BLaER1 (cell line): ENCODE measurements at regions not wholly inside any gene's neighbourhood (a gene's known extent, or its start where the extent isn't known, plus 50 kb on each side); places are given as distances from the start of the nearest gene placed in this dataset.

ENCODE experiments used
- H3K27ac ChIP-seq: shearing (Covaris generic); formaldehyde crosslinking; 2 replicates; pipeline ENCODE4 v1.8.1; 2022
- H3K27me3 ChIP-seq: shearing (Covaris generic); formaldehyde crosslinking; 2 replicates; pipeline ENCODE4 v1.8.1; 2022
- H3K36me3 ChIP-seq: shearing (Covaris generic); formaldehyde crosslinking; 2 replicates; pipeline ENCODE4 v1.8.1; 2022
- H3K4me1 ChIP-seq: shearing (Covaris generic); formaldehyde crosslinking; 2 replicates; pipeline ENCODE4 v1.8.1; 2022
- H3K4me2 ChIP-seq: shearing (Covaris generic); formaldehyde crosslinking; 2 replicates; pipeline ENCODE4 v1.8.1; 2022
- H3K4me3 ChIP-seq: shearing (Covaris generic); formaldehyde crosslinking; 2 replicates; pipeline ENCODE4 v1.8.1; 2022
- H3K9ac ChIP-seq: shearing (Covaris generic); formaldehyde crosslinking; 2 replicates; pipeline ENCODE4 v1.8.1; 2022
- H3K9me3 ChIP-seq: shearing (Covaris generic); formaldehyde crosslinking; 2 replicates; pipeline ENCODE4 v1.8.1; 2022
- H4K20me1 ChIP-seq: shearing (Covaris generic); formaldehyde crosslinking; 2 replicates; pipeline ENCODE4 v1.8.1; 2022
- Cebpa-rat ChIP-seq: shearing (Covaris generic); IDR thresholded peaks from 2 replicates; pipeline ENCODE4 v1.8.1; 2022

- no peak overlapping the region for H3K4me2 ChIP-seq
- H3K4me1 ChIP-seq, result peaks cover 12% of the 10 kb centered on the region
- no peaks in the 10 kb centered on the region for H3K9me3 ChIP-seq
- no peak for TF ChIP-seq Cebpa-rat
- no peaks in the 10 kb centered on the region for H3K27me3 ChIP-seq
- no peaks in the 10 kb centered on the region for H3K36me3 ChIP-seq
- no peak overlapping the region for H3K27ac ChIP-seq
- H4K20me1 ChIP-seq, result no peaks in the 10 kb centered on the region
- H3K4me3 ChIP-seq, result no peak overlapping the region
- H3K9ac ChIP-seq, result no peak overlapping the region
Observed at GRCh38 chr7:117971556-117972244, 98.5 kb upstream of the CTTNBP2 start.

- Histone ChIP-seq H3K36me3 (no peaks in the 10 kb centered on the region), H3K4me3 (no peak overlapping the region), H3K4me1 (peaks cover 12% of the 10 kb centered on the region), H3K27me3 (no peaks in the 10 kb centered on the region), H3K9ac (no peak overlapping the region), H3K9me3 (no peaks in the 10 kb centered on the region), H3K27ac (no peak overlapping the region), H4K20me1 (no peaks in the 10 kb centered on the region), H3K4me2 (peak overlapping the region; percentile 37)
- no peak for TF ChIP-seq Cebpa-rat
Observed at GRCh38 chr7:117972606-117973005, 99.4 kb upstream of the CTTNBP2 start.

- no peak for TF ChIP-seq Cebpa-rat
- Histone ChIP-seq H4K20me1 (no peaks in the 10 kb centered on the region), H3K9ac (no peak overlapping the region), H3K4me3 (no peak overlapping the region), H3K36me3 (no peaks in the 10 kb centered on the region), H3K4me1 (peaks cover 12% of the 10 kb centered on the region), H3K27ac (no peak overlapping the region), H3K4me2 (no peak overlapping the region), H3K27me3 (no peaks in the 10 kb centered on the region), H3K9me3 (no peaks in the 10 kb centered on the region)
Observed at GRCh38 chr7:117973975-117974374, 100.7 kb upstream of the CTTNBP2 start.

- no peak for TF ChIP-seq Cebpa-rat
- peaks cover 12% of the 10 kb centered on the region for H3K4me1 ChIP-seq
- H3K36me3 ChIP-seq, result no peaks in the 10 kb centered on the region
- no peak overlapping the region for H3K9ac ChIP-seq
- no peak overlapping the region for H3K4me3 ChIP-seq
- H3K27ac ChIP-seq, result no peak overlapping the region
- H4K20me1 ChIP-seq, result no peaks in the 10 kb centered on the region
- H3K27me3 ChIP-seq, result no peaks in the 10 kb centered on the region
- no peaks in the 10 kb centered on the region for H3K9me3 ChIP-seq
- H3K4me2 ChIP-seq, result no peak overlapping the region
Observed at GRCh38 chr7:117974891-117975290, 101.7 kb upstream of the CTTNBP2 start.

- Histone ChIP-seq H3K4me3 (no peak overlapping the region), H3K4me1 (peaks cover 12% of the 10 kb centered on the region), H3K9ac (no peak overlapping the region), H3K9me3 (no peaks in the 10 kb centered on the region), H3K4me2 (no peak overlapping the region), H3K27me3 (no peaks in the 10 kb centered on the region), H3K27ac (no peak overlapping the region), H3K36me3 (no peaks in the 10 kb centered on the region), H4K20me1 (no peaks in the 10 kb centered on the region)
- TF ChIP-seq Cebpa-rat, result no peak
Observed at GRCh38 chr7:117975476-117975875, 102.2 kb upstream of the CTTNBP2 start.

GRCh38 chr7:117979954-117980497 is 106.8 kb upstream of the CTTNBP2 start:
- H3K4me1 ChIP-seq, result no peaks in the 10 kb centered on the region
- H4K20me1 ChIP-seq, result no peaks in the 10 kb centered on the region
- TF ChIP-seq Cebpa-rat, result no peak
- H3K36me3 ChIP-seq, result no peaks in the 10 kb centered on the region
- H3K9me3 ChIP-seq, result no peaks in the 10 kb centered on the region
- no peak overlapping the region for H3K27ac ChIP-seq
- H3K4me2 ChIP-seq, result no peak overlapping the region
- H3K9ac ChIP-seq, result no peak overlapping the region
- H3K4me3 ChIP-seq, result no peak overlapping the region
- no peaks in the 10 kb centered on the region for H3K27me3 ChIP-seq

GRCh38 chr7:117982071-117983055 is 109.1 kb upstream of the CTTNBP2 start:
- Histone ChIP-seq H3K9me3 (no peaks in the 10 kb centered on the region), H3K27ac (no peak overlapping the region), H3K4me3 (no peak overlapping the region), H3K4me2 (no peak overlapping the region), H3K9ac (no peak overlapping the region), H4K20me1 (no peaks in the 10 kb centered on the region), H3K27me3 (no peaks in the 10 kb centered on the region), H3K36me3 (no peaks in the 10 kb centered on the region), H3K4me1 (no peaks in the 10 kb centered on the region)
- TF ChIP-seq Cebpa-rat, result no peak

GRCh38 chr7:117986645-117987269 is 113.5 kb upstream of the CTTNBP2 start:
- no peak for TF ChIP-seq Cebpa-rat
- Histone ChIP-seq H3K4me1 (no peaks in the 10 kb centered on the region), H3K27me3 (no peaks in the 10 kb centered on the region), H3K9ac (no peak overlapping the region), H3K4me2 (no peak overlapping the region), H3K9me3 (no peaks in the 10 kb centered on the region), H4K20me1 (no peaks in the 10 kb centered on the region), H3K27ac (no peak overlapping the region), H3K4me3 (no peak overlapping the region), H3K36me3 (no peaks in the 10 kb centered on the region)

GRCh38 chr7:117990834-117991233 is 117.6 kb upstream of the CTTNBP2 start:
- Histone ChIP-seq H3K4me3 (no peak overlapping the region), H3K4me2 (no peak overlapping the region)
- TF ChIP-seq Cebpa-rat, result no peak

More at GRCh38 chr7:117990834-117991233, 117.6 kb upstream of the CTTNBP2 start:
- no peak overlapping the region for H3K27ac ChIP-seq
- H3K4me1 ChIP-seq, result no peaks in the 10 kb centered on the region
- H3K27me3 ChIP-seq, result no peaks in the 10 kb centered on the region
- H3K36me3 ChIP-seq, result no peaks in the 10 kb centered on the region
- H4K20me1 ChIP-seq, result no peaks in the 10 kb centered on the region
- no peak overlapping the region for H3K9ac ChIP-seq
- H3K9me3 ChIP-seq, result no peaks in the 10 kb centered on the region
